HCT116 (cell line): ENCODE measurements at regions not wholly inside any gene's neighbourhood (a gene's known extent, or its start where the extent isn't known, plus 50 kb on each side); places are given as distances from the start of the nearest gene placed in this dataset.

Experiments
- CTCF ChIP-seq, 3 experiments: fragments of 200-600 bp in 1 of 3; sonication (generic) in 1 of 3; IDR thresholded peaks in 2 of 3; conservative IDR thresholded peaks in 1 of 3; 2 replicates each; pipeline ENCODE4 v1.5.1; 2012 to 2017; ENCODE audit warnings: low read depth in 2 of 3, low read length in 2 of 3, antibody characterized with exemption in 1 of 3, borderline replicate concordance in 1 of 3, control low read depth in 1 of 3, mild to moderate bottlenecking in 1 of 3, mixed read lengths in 1 of 3, mixed run types in 1 of 3, moderate library complexity in 1 of 3; ENCODE audit not compliant: insufficient read depth in 1 of 3
- POLR2AphosphoS5 ChIP-seq: IDR thresholded peaks from 2 replicates; pipeline ENCODE4 v1.6.1; 2011; ENCODE audit warnings: mild to moderate bottlenecking, low read depth, low read length, moderate library complexity

- TF ChIP-seq CTCF (IDR thresholded peaks at IDR 0.05 in 2 of 3, conservative IDR thresholded peaks at IDR 0.05 in 1 of 3; ENCODE audit: borderline replicate concordance in 1 of 3, insufficient read depth in 1 of 3, low read depth in 2 of 3, low read length in 2 of 3) (peak in 2 of 3 experiments; percentile 15 to 24; a peak in 3 of 6 replicates), POLR2AphosphoS5 (no peak)
These were observed 234.7 kb upstream of the ADGRB3 start for GRCh38 chr6:68400396-68400795.
